ENCODE measurements at regions not wholly inside any gene's neighbourhood (a gene's known extent, or its start where the extent isn't known, plus 50 kb on each side); places are given as distances from the start of the nearest gene placed in this dataset.

- DNase-seq (ENCODE audit: low spot score) = no peak
Observed at GRCh38 chr11:119793335-119793984, 64.5 kb upstream of the NECTIN1 start.

- no peak for DNase-seq (ENCODE audit: low spot score)
Observed at GRCh38 chr11:119791701-119792151, 62.7 kb upstream of the NECTIN1 start.

DNA sequence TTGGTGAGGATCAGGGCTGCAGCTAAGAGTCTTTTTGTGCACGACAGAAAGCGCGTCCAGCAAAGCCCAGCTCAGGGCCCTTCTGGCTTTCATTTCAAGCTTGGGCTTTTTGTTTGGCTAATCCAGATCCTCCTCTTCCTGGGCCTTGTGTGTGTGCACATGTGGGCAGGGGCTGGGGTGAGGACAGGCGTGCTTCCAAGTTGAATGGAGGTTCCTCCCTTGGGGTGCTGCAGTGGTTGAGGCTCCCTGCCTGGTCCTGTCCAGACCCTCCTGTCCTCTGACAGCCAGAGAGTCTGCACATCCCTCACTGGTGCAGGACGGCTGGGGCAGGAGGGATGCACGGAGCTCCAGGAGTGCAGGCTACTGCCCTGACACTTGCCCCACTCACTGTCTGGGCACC, 62.0 kb upstream of the NECTIN1 start:
- DNase-seq (ENCODE audit: low spot score) = no peak

DNA sequence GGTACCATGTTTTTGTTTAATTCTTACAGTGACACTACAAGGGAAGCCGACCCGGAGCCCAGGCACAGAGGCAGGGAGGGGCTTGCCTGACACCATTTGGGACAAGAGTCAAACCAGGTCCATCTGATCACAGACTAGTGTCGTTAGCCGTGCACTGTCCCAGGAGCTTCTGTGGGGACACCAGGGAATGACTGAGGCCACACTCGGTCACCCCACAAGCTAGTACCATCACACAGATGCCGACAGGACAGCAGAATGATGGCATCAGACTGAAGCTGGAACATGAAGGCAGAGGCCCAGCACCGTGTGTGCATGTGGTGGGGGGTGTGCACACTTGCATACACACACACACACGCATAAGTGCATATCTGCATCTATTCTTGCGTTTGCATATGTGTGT, 61.5 kb upstream of the NECTIN1 start:
- DNase-seq (ENCODE audit: low spot score) = no peak

- DNase-seq (ENCODE audit: low spot score) = no peak
Observed at GRCh38 chr11:119789766-119790407, 60.9 kb upstream of the NECTIN1 start.

DNA sequence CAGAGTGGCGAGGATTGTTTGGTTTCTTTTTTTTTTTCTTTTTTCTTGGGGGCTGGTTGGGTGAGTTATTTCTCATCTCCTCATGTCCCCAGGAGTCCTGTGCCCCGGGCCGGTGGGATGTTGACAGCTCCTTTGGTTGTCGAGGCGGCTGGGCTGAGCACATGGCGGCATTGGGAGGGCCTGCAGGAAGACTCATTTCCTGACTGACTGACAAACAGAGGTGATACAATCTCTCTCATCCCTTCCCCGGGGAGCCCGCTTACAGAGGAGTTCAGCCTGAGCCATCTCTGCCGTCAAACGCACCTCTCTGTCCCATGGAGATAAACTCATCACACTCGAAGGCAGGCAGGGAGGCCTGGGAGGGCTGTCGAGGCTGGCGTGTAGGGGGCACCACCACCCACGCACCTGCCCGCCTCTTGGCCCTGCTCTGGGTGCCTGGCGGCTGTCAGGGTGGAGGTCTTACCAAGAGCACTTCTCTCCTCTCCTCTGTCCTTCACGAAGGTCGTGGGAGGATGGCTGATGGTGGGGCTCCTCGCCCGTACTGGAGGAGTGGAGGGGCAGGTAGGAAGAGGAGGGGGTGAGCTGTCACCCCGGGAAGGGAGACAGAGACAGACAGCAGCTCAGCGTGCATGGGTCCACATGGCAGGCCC, 60.0 kb upstream of the NECTIN1 start:
- no peak for DNase-seq (ENCODE audit: low spot score)

DNA sequence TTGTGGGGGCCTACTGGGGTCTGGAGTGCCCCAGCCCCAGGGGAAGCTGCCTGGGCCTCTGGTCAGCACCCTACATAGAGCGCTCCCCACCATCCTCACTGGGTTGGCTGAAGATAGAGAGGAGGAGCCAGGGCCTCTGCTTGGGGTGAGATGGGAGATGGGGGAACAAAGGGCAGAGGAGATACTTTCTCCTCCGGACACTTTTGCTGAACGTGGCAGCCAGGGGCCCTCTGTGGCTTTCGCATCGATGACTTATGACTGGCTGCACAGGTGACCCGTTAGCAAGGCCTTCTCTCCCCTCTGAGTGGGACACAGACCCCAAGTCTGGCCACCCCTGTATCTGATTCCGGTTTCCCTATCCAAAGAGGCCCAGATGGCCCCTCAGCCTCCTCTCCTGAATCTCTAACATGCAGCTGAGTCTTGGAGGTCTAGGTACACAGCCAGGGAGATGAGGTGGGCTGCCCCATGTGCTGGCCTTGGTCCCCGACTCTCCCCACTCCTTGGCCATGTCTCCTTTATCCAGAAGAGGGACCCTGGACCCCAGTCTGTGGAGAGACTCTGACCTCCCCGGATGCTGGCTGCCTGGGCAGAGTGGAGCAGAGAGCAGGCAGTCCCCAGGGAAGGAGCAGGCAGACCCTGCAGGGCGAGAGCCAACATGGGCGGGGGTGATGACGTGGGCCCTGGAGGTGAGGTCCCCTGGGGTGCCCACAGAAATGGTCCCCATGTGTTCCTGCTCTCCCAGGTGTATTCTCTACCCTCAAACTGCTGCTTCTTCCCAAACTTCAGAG, 59.3 kb upstream of the NECTIN1 start:
- DNase-seq (ENCODE audit: low spot score) = no peak

GRCh38 chr11:119787074-119787461, 58.1 kb upstream of the NECTIN1 start:
- no peak for DNase-seq (ENCODE audit: low spot score)

DNA sequence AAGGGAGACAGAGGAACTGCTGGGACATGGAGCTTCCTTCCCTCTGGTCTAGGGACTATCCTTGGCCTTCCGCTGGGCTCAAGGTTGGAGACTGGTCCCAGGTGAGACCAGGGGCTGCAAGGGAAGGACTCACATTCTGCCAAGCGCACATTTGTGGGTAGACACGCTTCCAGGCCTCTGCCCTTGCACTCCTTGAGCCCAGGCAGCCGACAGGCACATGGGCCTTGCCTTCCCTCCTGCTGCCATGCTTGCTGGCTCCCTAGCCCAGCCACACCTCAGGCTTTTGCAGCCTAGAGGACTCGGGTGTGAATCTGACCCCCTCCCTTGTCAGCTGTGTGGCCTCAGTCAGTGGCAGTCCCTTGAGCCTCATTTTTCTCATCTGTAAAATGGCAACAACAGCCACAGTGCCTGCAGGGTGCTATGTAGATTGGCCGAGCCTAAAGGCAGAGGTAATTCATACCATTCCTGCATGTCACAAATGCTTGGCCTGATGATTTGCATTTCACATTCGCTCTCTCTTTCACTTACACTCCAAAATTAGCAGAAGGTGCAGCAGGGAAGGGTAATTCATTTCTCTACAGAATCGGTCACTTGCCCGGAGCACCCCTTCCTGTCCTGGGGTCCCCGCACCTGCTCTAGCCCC, 57.6 kb upstream of the NECTIN1 start:
- no peak for DNase-seq (ENCODE audit: low spot score)

- no peak for DNase-seq (ENCODE audit: low spot score)
Observed at GRCh38 chr11:119785131-119785530, 56.1 kb upstream of the NECTIN1 start.

DNA sequence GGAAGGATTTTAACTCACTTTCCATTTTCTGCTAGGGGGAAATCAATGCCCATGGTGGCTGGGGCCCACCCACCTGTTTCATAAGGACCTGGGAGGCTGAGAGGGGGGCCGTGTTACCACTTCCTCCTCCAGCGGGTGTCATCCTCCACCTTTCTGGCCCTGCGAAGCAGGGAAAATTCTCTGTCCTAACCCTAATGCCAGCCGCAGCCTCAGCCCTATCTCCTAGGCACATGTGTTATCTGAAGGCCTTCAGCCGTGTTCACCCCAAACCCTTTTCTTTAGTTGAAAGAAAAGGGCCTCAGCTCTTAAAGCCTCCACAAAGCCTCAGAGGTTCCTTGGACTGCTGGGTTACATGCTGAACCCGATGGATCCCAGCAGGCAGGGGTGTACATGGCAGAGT, 55.4 kb upstream of the NECTIN1 start:
- no peak for DNase-seq (ENCODE audit: low spot score)

DNA sequence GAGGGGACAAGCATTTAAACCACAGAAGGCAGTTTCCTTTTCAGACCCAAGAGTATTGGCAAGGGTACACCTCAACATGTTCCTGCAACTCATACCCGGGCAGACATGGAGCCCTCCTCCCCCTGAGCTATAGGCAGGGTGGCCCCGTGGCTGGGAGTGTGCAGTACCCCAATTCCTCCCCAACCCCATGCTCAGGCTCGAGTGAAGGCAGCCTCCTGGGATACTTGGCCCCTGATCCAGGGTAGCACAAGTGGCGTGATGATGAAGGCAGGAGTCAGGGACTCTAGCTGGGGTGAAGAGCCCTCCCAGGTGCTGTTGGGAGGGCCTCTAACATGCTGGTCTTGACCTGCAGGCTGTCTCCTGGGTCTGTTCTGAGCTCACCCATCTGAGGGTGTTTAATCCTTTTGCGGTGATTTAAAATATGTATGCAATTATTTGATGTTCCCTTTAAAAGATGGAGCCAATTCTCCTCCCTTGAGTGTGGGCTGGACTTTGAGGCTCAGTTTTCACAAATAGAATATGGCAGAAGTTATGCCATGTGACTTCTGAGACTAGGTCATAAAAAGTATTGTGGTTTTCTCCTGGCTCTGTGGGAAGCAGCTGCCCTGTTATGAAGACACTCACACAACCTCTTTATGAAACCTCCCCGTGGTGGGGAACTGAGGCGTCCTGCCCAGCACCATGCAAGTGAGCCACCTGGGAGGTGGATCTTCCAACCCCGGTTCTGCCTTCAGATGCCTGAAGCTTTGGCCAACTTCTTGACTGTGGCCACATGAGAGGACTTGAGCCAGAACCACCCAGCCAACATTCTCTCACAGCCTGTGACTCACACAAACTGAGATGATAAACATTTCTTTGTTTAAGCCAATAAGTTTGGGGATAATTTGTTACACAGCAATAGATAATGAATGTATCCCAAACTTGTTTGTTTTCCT, 54.7 kb upstream of the NECTIN1 start:
- DNase-seq (ENCODE audit: low spot score) = no peak

DNA sequence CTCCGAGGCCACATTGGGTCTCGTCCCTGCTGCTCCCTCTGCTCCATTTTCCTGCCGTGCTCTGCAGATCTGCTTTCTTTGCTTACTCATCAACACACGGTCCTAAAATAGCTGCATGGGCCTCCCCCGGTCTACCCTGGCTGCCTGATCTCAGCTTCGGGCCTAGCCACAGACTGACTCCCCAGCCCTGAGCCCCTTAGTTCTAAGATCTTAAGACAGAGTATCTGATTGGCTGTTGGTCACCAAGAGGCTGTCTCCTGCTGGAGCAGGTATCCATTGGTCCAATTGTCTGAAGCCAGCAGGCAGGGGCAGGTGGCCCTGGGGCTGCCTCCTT, 53.7 kb upstream of the NECTIN1 start:
- DNase-seq (ENCODE audit: low spot score) = no peak

DNA sequence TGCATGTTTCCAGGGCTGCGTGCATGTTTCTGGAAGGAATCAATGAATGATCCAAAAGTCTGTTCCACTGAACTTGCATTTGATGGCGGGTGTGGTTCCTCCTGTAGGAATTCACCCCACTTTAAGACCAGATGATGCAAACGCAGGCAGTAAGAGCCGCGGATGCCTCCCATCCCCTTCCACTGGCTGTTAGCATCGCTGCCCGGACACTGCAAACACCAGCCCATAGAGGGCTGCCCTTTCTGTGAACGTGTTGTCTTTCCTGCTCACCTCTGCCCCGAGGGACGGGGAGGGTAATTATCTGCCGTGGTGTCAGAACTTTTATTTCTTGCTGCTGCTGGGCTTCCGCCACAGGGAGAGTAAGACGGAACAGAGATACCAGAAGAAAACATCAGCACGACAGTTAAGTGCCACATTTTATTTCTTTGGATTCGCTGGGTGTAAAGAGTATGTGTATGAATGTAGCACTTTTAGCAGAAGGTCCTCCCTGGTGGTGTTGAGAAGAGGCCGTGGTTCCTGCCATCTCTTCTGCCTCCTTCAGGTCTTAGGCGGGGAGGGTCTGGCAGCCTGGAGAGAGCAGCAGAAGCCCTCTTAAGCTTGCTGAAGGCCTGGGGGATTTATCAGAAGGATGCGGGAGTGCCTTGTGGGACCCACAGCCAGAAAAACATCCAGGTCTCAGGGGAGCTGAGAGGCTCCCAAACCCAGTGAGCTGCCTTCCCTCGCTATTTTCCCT, 53.2 kb upstream of the NECTIN1 start:
- DNase-seq (ENCODE audit: low spot score) = no peak

- DNase-seq (ENCODE audit: low spot score) = no peak
Observed at GRCh38 chr11:119780222-119780953, 51.4 kb upstream of the NECTIN1 start.

GRCh38 chr11:119779195-119780071, 50.4 kb upstream of the NECTIN1 start:
- DNase-seq (ENCODE audit: low spot score) = no peak
